LNCaP clone FGC (cell line): ENCODE measurements at regions not wholly inside any gene's neighbourhood (a gene's known extent, or its start where the extent isn't known, plus 50 kb on each side); places are given as distances from the start of the nearest gene placed in this dataset.
A peak's percentile ranks its signal among the peaks of the same experiment; 100 is the strongest.

Source experiments
- DNase-seq: peaks from one replicate; pipeline ENCODE4 v3.0.0-alpha.2; 2011; ENCODE audit warnings: low read depth
- H3K4me3 ChIP-seq: 2 replicates; pipeline ENCODE4 v1.5.1; 2011; ENCODE audit warnings: mild to moderate bottlenecking, low read depth, low read length, control low read depth
- TF ChIP-seq, protein P1 (sequence below): IDR thresholded peaks from 2 replicates; pipeline ENCODE4 v1.5.1; 2012; ENCODE audit warnings: mild to moderate bottlenecking; ENCODE audit not compliant: control insufficient read depth, insufficient read depth; ENCODE audit errors: extremely low read depth

DNA sequence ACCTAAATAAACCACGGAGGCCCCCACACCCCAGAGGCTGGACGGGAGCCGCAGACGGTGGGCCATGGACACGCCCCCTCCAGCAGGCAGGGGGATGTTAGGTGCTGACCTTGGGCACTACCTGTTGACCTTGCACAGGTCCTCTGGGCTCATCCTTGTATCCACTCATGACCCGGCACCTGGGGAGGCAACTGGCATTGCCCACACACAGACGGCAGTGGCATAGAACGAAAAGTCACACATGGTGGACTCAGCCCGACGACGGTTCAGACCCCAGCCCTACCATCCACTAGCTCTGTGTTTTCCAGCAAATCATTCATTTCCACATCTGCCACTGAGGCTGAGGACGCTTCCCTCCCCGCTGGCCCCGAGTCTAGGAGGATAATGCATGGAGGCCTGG, 247.7 kb upstream of the PPP2R2D start:
- no peak overlapping the region for H3K4me3 ChIP-seq
- TF ChIP-seq, protein P1, sequence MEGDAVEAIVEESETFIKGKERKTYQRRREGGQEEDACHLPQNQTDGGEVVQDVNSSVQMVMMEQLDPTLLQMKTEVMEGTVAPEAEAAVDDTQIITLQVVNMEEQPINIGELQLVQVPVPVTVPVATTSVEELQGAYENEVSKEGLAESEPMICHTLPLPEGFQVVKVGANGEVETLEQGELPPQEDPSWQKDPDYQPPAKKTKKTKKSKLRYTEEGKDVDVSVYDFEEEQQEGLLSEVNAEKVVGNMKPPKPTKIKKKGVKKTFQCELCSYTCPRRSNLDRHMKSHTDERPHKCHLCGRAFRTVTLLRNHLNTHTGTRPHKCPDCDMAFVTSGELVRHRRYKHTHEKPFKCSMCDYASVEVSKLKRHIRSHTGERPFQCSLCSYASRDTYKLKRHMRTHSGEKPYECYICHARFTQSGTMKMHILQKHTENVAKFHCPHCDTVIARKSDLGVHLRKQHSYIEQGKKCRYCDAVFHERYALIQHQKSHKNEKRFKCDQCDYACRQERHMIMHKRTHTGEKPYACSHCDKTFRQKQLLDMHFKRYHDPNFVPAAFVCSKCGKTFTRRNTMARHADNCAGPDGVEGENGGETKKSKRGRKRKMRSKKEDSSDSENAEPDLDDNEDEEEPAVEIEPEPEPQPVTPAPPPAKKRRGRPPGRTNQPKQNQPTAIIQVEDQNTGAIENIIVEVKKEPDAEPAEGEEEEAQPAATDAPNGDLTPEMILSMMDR = no peak
- DNase-seq = no peak

DNA sequence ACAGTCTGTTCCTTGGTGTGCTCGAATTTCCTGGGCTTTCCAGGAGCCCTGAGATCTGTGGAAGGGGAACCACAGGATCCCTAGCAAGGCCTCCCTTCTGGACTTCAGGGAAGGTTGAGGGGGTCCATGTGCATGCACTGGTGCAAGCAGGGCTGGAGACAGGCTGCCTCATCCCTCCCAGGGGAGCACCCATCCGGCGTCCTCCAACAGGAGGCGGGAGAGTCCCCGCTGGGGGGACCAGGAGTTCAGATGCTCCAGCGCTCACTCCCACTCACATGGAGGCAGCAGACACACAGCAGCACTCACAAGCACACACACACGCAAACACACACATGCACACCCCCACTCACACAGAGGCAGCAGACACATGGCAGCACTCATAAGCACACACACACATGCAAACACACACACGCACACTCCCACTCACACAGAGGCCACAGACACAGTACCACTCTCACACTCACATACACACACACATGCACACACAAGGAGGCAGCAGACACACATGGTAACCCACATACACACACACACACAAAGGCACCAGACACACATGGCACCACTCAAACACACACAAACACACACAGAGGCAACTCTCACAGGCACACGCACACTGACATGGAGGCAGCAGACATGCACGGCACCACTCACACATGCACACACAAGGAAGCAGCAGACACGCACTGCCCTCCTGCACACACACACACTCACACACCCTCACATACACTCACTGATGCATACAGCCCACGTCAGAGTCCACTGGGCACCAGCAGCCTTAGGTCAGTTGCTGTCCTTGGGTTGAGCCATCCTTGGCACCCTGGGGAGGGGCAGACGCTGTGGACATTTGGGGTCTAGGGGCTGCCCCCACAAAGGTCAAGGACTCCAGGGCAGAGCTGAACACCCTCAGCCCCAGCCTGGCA, 247.0 kb upstream of the PPP2R2D start:
- no peak overlapping the region for H3K4me3 ChIP-seq
- no peak for DNase-seq
- TF ChIP-seq, protein P1 = no peak

DNA sequence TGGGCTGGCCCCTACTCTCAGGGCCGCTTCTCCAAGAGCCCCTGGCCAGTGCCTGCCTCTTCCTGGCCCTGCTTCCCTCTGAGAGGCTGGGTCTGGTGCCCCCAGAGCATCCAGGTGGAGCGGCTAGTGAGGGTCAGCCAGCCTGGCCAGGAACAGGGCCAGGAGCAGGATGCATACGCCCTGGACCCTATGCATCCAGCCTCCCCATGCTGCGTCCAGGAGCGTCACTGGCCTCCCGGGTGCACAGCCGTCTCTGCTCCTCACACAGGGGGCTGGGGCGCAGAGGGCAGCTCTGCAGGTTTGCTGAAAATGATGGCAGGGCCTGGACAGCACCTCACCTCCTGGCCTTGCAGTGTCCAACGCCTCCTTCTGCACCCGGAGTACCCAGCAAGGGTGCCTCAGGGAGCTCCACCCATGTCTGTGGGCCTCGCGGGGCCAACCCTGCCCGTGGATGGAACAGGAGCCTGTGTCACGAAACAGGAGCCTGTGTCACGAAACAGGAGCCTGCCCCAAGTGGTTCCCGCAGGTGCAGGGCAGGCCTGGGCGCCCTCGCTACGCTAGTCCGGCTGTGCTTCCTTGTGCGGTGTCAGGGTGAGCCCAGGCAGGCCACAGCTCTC, 246.2 kb upstream of the PPP2R2D start:
- TF ChIP-seq, protein P1 = no peak
- no peak for DNase-seq
- no peak overlapping the region for H3K4me3 ChIP-seq

DNA sequence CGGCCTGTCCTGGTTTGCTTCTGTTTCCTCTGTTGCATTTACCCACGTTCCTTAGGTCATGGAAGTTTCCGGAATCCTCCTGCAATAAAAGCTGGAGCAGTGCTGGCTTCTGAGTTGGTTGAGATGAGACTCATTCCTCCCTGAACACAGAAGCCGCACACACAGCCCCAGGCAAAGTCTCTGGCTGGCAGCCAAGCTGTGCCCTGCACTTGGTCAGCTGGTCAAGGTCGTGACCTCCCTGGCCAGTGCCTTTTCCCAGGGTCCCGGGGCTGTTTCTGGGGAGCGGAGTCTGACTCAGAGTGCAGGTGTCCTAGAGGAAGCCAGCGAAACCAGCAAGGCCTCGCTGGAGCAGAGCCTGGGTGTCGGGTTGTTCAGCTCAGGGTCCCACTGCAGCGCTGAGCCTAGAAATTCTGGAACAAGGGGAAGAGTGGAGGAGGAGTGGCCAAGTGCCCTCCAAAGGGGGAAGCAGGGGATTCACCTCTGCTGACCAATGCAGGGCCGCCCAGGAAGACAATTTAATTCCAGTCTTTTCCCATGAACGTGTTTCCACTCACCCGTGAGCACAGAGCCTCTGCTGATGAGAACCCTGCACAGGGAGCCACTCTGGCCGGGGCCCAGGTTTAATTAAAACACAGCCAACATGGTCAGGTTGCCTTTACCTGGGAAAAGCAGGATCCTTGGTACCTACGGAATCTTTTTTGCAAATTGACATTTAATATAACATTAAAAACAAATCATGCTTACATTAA, 245.5 kb upstream of the PPP2R2D start:
- no peak overlapping the region for H3K4me3 ChIP-seq
- TF ChIP-seq, protein P1 = no peak
- peak; percentile 8 for DNase-seq

DNA sequence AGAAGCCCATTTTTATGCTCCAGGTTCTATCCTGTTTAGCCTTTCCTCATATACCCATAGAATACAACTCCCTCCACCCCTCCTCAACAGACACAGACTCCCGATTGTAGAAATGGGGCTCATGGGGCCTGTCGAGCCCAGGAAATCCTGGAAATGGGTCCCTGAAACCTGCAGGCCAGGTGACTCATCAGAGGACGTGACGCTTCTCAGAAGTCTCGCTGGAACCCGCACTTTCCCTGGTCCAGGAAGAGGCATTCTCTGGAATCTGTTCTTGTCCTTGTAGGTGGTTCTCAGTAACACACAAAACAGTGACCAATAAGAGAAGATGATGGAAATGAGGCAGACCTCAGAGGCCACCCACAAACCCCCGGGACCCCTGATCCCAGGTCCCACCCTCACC, 244.8 kb upstream of the PPP2R2D start:
- no peak overlapping the region for H3K4me3 ChIP-seq
- no peak for DNase-seq
- TF ChIP-seq, protein P1 = no peak

DNA sequence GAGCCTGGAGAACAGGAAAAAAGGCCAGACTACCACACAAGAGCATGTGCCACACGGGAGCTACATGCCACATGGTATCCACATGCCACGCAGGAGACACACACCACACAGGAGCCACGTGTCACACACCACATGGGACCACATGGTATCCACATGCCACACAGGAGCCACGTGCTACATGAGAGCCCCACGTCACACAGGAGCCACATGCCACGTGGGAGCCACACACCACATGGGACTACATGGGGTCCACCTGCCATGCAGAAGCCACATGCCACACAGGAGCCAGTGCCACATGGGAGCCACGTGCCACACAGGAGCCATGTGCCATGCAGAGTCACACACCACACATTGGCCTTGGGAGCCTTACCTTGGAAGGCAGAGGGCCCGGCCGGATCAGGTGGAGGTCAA, 244.4 kb upstream of the PPP2R2D start:
- no peak overlapping the region for H3K4me3 ChIP-seq
- DNase-seq = no peak
- TF ChIP-seq, protein P1 = no peak
